Ovary (tissue), 3 donors: ENCODE measurements at regions not wholly inside any gene's neighbourhood (a gene's known extent, or its start where the extent isn't known, plus 50 kb on each side); places are given as distances from the start of the nearest gene placed in this dataset.

Experiments used
- POLR2A ChIP-seq: fragments of 450-650 bp; IDR thresholded peaks from one replicate; pipeline ENCODE4 v1.6.1; 2017; ENCODE audit warnings: antibody characterized with exemption, mild to moderate bottlenecking, moderate library complexity
- TF ChIP-seq, protein P1 (sequence below), 3 donors: fragments of 450-650 bp in 2 of 3; fragments of 200-600 bp in 1 of 3; IDR thresholded peaks; one replicate each; pipeline versions ENCODE4 v1.5.1 to v1.8.0; 2016 to 2022; ENCODE audit warnings: antibody characterized with exemption in 3 of 3, mild to moderate bottlenecking in 1 of 3
- donor health status: DM: no; HTN: no; CAD: no.

DNA sequence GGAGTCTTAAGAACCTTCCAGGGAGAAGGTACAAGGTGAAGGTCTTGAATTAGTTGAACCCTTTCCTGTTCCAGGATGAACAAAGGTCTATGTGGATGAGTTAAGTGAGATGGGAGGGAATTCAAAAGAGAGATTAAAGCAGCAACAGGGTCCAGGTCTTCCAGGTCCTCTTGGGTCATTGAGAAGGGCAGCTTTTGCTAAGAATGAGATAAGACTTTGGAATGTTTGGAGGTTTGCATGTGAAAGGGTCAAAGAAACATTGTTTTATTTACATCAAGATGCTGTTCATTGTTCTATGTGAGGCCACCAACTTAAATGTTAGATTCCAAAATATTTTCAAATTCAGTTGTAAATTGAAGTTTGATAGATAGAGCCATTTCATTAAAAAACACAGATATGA lies 463.9 kb downstream of the ANXA1 start:
- TF ChIP-seq POLR2A: no peak
- TF ChIP-seq, protein P1, sequence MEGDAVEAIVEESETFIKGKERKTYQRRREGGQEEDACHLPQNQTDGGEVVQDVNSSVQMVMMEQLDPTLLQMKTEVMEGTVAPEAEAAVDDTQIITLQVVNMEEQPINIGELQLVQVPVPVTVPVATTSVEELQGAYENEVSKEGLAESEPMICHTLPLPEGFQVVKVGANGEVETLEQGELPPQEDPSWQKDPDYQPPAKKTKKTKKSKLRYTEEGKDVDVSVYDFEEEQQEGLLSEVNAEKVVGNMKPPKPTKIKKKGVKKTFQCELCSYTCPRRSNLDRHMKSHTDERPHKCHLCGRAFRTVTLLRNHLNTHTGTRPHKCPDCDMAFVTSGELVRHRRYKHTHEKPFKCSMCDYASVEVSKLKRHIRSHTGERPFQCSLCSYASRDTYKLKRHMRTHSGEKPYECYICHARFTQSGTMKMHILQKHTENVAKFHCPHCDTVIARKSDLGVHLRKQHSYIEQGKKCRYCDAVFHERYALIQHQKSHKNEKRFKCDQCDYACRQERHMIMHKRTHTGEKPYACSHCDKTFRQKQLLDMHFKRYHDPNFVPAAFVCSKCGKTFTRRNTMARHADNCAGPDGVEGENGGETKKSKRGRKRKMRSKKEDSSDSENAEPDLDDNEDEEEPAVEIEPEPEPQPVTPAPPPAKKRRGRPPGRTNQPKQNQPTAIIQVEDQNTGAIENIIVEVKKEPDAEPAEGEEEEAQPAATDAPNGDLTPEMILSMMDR (IDR thresholded peaks at IDR 0.05): no peak
